ENCODE measurements at regions not wholly inside any gene's neighbourhood (a gene's known extent, or its start where the extent isn't known, plus 50 kb on each side); places are given as distances from the start of the nearest gene placed in this dataset.

- no peak for DNase-seq (ENCODE audit: low spot score)
- no peak overlapping the region for H3K4me2 ChIP-seq
- no peaks in the 10 kb centered on the region for H3K36me3 ChIP-seq (replicated peaks; ENCODE audit: insufficient read depth, low read depth)
- WGBS (ENCODE audit: low lambda C conversion rate, missing lambda C conversion rate), result 90% methylated on average over 1 of the region's 1 CpG
- no peak overlapping the region for H3K4me3 ChIP-seq
- no peaks in the 10 kb centered on the region for H3K9me2 ChIP-seq (replicated peaks; ENCODE audit: insufficient read depth)
- no peaks in the 10 kb centered on the region for H3K79me2 ChIP-seq
- H3K27me3 ChIP-seq, result peaks cover 7% of the 10 kb centered on the region
- H3K27ac ChIP-seq, result no peak overlapping the region
- no peak overlapping the region for H2AFZ ChIP-seq
- no peaks in the 10 kb centered on the region for H4K20me1 ChIP-seq (ENCODE audit: insufficient read depth, poor library complexity, severe bottlenecking)
- no peaks in the 10 kb centered on the region for H3K4me1 ChIP-seq (ENCODE audit: insufficient read depth)
- H3K9me3 ChIP-seq (ENCODE audit: low read depth), result no peaks in the 10 kb centered on the region
- TF ChIP-seq EZH2phosphoT487 (IDR thresholded peaks at IDR 0.05; ENCODE audit: low read depth, severe bottlenecking, unreplicated experiment), result no peak
- TF ChIP-seq EZH2 (IDR thresholded peaks at IDR 0.05; ENCODE audit: borderline replicate concordance), result no peak
- TF ChIP-seq, protein P1, sequence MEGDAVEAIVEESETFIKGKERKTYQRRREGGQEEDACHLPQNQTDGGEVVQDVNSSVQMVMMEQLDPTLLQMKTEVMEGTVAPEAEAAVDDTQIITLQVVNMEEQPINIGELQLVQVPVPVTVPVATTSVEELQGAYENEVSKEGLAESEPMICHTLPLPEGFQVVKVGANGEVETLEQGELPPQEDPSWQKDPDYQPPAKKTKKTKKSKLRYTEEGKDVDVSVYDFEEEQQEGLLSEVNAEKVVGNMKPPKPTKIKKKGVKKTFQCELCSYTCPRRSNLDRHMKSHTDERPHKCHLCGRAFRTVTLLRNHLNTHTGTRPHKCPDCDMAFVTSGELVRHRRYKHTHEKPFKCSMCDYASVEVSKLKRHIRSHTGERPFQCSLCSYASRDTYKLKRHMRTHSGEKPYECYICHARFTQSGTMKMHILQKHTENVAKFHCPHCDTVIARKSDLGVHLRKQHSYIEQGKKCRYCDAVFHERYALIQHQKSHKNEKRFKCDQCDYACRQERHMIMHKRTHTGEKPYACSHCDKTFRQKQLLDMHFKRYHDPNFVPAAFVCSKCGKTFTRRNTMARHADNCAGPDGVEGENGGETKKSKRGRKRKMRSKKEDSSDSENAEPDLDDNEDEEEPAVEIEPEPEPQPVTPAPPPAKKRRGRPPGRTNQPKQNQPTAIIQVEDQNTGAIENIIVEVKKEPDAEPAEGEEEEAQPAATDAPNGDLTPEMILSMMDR (IDR thresholded peaks at IDR 0.05; ENCODE audit: poor library complexity), result no peak
Observed at GRCh38 chr14:81677736-81678135, 144.1 kb upstream of the SEL1L start.

DNA sequence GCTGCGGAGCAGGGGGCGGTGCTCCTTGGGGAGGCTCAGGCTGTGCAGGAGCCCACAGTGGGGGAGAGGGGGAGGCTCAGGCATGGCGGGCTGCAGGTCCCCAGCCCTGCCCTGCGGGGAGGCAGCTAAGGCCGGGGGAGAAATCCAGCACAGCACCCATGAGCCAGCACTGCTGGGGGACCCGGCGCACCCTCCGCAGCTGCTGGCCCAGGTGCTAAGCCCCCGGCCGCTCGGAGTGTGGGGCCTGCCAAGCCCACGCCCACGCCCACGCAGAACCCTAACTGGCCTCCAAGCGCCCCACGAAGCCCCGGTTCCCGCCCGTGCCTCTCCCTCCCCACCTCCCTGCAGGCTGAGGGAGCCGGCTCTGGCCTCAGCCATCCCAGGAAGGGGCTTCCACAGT lies 145.6 kb upstream of the SEL1L start:
- no peak overlapping the region for H3K4me2 ChIP-seq
- H3K9me3 ChIP-seq (ENCODE audit: low read depth), result no peaks in the 10 kb centered on the region
- no peak for TF ChIP-seq EZH2 (IDR thresholded peaks at IDR 0.05; ENCODE audit: borderline replicate concordance)
- TF ChIP-seq, protein P1 (IDR thresholded peaks at IDR 0.05; ENCODE audit: poor library complexity), result no peak
- TF ChIP-seq EZH2phosphoT487 (IDR thresholded peaks at IDR 0.05; ENCODE audit: low read depth, severe bottlenecking, unreplicated experiment), result no peak
- no peaks in the 10 kb centered on the region for H3K9me2 ChIP-seq (replicated peaks; ENCODE audit: insufficient read depth)
- WGBS (ENCODE audit: low lambda C conversion rate, missing lambda C conversion rate), result 94% methylated on average over 5 of the region's 20 CpGs
- no peaks in the 10 kb centered on the region for H3K79me2 ChIP-seq
- no peaks in the 10 kb centered on the region for H3K4me1 ChIP-seq (ENCODE audit: insufficient read depth)
- H2AFZ ChIP-seq, result no peak overlapping the region
- H3K4me3 ChIP-seq, result no peak overlapping the region
- H3K27ac ChIP-seq, result no peak overlapping the region
- peaks cover 7% of the 10 kb centered on the region for H3K27me3 ChIP-seq
- no peak for DNase-seq (ENCODE audit: low spot score)
- H3K36me3 ChIP-seq (replicated peaks; ENCODE audit: insufficient read depth, low read depth), result no peaks in the 10 kb centered on the region
- no peaks in the 10 kb centered on the region for H4K20me1 ChIP-seq (ENCODE audit: insufficient read depth, poor library complexity, severe bottlenecking)

DNA sequence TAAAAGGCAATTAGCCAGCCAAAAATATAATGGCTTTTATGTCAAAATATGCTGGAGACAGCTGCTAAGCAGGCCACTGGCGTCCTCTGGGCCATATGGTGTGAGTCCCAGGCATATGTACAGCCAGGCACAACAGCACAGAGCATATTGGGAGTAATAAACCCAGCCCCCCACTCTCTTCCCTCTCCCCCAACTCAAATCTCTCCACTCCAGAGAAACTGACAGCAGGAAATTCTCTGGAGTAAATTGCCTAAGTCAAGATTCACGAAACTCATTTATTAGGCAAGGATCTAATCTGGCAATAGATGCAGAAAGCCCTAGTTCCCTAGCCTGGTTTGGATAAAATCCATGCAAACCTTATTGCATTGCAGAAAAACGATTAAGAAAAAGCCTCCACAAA lies 147.9 kb upstream of the SEL1L start:
- no peak overlapping the region for H2AFZ ChIP-seq
- H3K9me2 ChIP-seq (replicated peaks; ENCODE audit: insufficient read depth), result no peaks in the 10 kb centered on the region
- H3K27me3 ChIP-seq, result peaks cover 7% of the 10 kb centered on the region
- 68% methylated on average over 3 of the region's 3 CpGs for WGBS (ENCODE audit: low lambda C conversion rate, missing lambda C conversion rate)
- H3K9me3 ChIP-seq (ENCODE audit: low read depth), result no peaks in the 10 kb centered on the region
- H4K20me1 ChIP-seq (ENCODE audit: insufficient read depth, poor library complexity, severe bottlenecking), result no peaks in the 10 kb centered on the region
- no peak overlapping the region for H3K4me3 ChIP-seq
- no peaks in the 10 kb centered on the region for H3K79me2 ChIP-seq
- no peak overlapping the region for H3K4me2 ChIP-seq
- DNase-seq (ENCODE audit: low spot score), result no peak
- H3K4me1 ChIP-seq (ENCODE audit: insufficient read depth), result no peaks in the 10 kb centered on the region
- no peak overlapping the region for H3K27ac ChIP-seq
- H3K36me3 ChIP-seq (replicated peaks; ENCODE audit: insufficient read depth, low read depth), result no peaks in the 10 kb centered on the region
- no peak for TF ChIP-seq EZH2phosphoT487 (IDR thresholded peaks at IDR 0.05; ENCODE audit: low read depth, severe bottlenecking, unreplicated experiment)

GRCh38 chr14:81682134-81682533 lies 148.5 kb upstream of the SEL1L start:
- H3K4me1 ChIP-seq (ENCODE audit: insufficient read depth), result no peaks in the 10 kb centered on the region
- H3K36me3 ChIP-seq (replicated peaks; ENCODE audit: insufficient read depth, low read depth), result no peaks in the 10 kb centered on the region
- no peak overlapping the region for H3K4me3 ChIP-seq
- H2AFZ ChIP-seq, result no peak overlapping the region
- no peaks in the 10 kb centered on the region for H3K9me3 ChIP-seq (ENCODE audit: low read depth)
- no peaks in the 10 kb centered on the region for H4K20me1 ChIP-seq (ENCODE audit: insufficient read depth, poor library complexity, severe bottlenecking)
- no peaks in the 10 kb centered on the region for H3K9me2 ChIP-seq (replicated peaks; ENCODE audit: insufficient read depth)
- H3K79me2 ChIP-seq, result no peaks in the 10 kb centered on the region
- H3K27ac ChIP-seq, result no peak overlapping the region
- H3K4me2 ChIP-seq, result no peak overlapping the region
- TF ChIP-seq EZH2 (IDR thresholded peaks at IDR 0.05; ENCODE audit: borderline replicate concordance), result no peak
- TF ChIP-seq, protein P1 (IDR thresholded peaks at IDR 0.05; ENCODE audit: poor library complexity), result no peak
- no peak for TF ChIP-seq EZH2phosphoT487 (IDR thresholded peaks at IDR 0.05; ENCODE audit: low read depth, severe bottlenecking, unreplicated experiment)
- DNase-seq (ENCODE audit: low spot score), result no peak
- 64% methylated on average over 1 of the region's 1 CpG for WGBS (ENCODE audit: low lambda C conversion rate, missing lambda C conversion rate)
- peaks cover 7% of the 10 kb centered on the region for H3K27me3 ChIP-seq
